HL-60 (cell line): ENCODE measurements at regions not wholly inside any gene's neighbourhood (a gene's known extent, or its start where the extent isn't known, plus 50 kb on each side); places are given as distances from the start of the nearest gene placed in this dataset.

Experiments
- CTCF ChIP-seq: IDR thresholded peaks from one replicate; pipeline ENCODE4 v1.5.1; 2011; ENCODE audit warnings: low read length, control low read depth, inconsistent platforms; ENCODE audit not compliant: insufficient read depth
- GABPA ChIP-seq: IDR thresholded peaks from 2 replicates; pipeline ENCODE4 v1.6.1; 2012; ENCODE audit warnings: low read depth
- POLR2AphosphoS5 ChIP-seq: IDR thresholded peaks from 2 replicates; pipeline ENCODE4 v1.6.1; 2012; ENCODE audit warnings: low read depth
- REST ChIP-seq: IDR thresholded peaks from 2 replicates; pipeline ENCODE4 v1.6.1; 2012; ENCODE audit warnings: low read depth; ENCODE audit not compliant: insufficient replicate concordance
- SPI1 ChIP-seq: IDR thresholded peaks from 2 replicates; pipeline ENCODE4 v1.6.1; 2012; ENCODE audit warnings: low read depth, mild to moderate bottlenecking, borderline replicate concordance

- TF ChIP-seq CTCF: no peak
- no peak for TF ChIP-seq POLR2AphosphoS5
- no peak for TF ChIP-seq GABPA
- TF ChIP-seq REST: no peak
- no peak for TF ChIP-seq SPI1
Measured at GRCh38 chr15:29420188-29420587, 150.6 kb upstream of the NSMCE3 start.
